Stimulated activated CD4-positive, alpha-beta T cell treated with anti-CD3 and anti-CD28 coated beads, Interleukin-15, amount 100 ng/mL, for 1 hour (primary cell): ENCODE measurements at regions not wholly inside any gene's neighbourhood (a gene's known extent, or its start where the extent isn't known, plus 50 kb on each side); places are given as distances from the start of the nearest gene placed in this dataset.

Experiments used
- DNase-seq, 2 donors: peaks; one replicate each; pipeline ENCODE4 v3.0.0-alpha.2; 2020; ENCODE audit warnings: low read depth in 1 of 2, low spot score in 1 of 2

GRCh38 chr6:98514796-98515195, 319.6 kb upstream of the POU3F2 start:
- DNase-seq: no peak

- DNase-seq: no peak
These were observed 318.2 kb upstream of the POU3F2 start for GRCh38 chr6:98516206-98516605.

- DNase-seq: no peak
These were observed 317.5 kb upstream of the POU3F2 start for GRCh38 chr6:98516866-98517265.

- no peak for DNase-seq
These were observed 308.5 kb upstream of the POU3F2 start for GRCh38 chr6:98525860-98526259.

- DNase-seq: no peak
These were observed 307.9 kb upstream of the POU3F2 start for GRCh38 chr6:98526465-98526864.

- DNase-seq: no peak
These were observed 305.0 kb upstream of the POU3F2 start for GRCh38 chr6:98529364-98529763.

GRCh38 chr6:98530732-98531131, 303.6 kb upstream of the POU3F2 start:
- no peak for DNase-seq

- no peak for DNase-seq
These were observed 302.4 kb upstream of the POU3F2 start for GRCh38 chr6:98532004-98532403.

- DNase-seq: no peak
These were observed 294.6 kb upstream of the POU3F2 start for GRCh38 chr6:98539741-98540140.

GRCh38 chr6:98546376-98546775, 288.0 kb upstream of the POU3F2 start:
- no peak for DNase-seq

GRCh38 chr6:98547151-98547550, 287.2 kb upstream of the POU3F2 start:
- no peak for DNase-seq

- no peak for DNase-seq
These were observed 286.7 kb upstream of the POU3F2 start for GRCh38 chr6:98547634-98548033.

GRCh38 chr6:98548301-98548700, 286.1 kb upstream of the POU3F2 start:
- DNase-seq: no peak

GRCh38 chr6:98560418-98560817, 274.0 kb upstream of the POU3F2 start:
- DNase-seq: no peak

- no peak for DNase-seq
These were observed 273.5 kb upstream of the POU3F2 start for GRCh38 chr6:98560841-98561240.

GRCh38 chr6:98566126-98566525, 268.2 kb upstream of the POU3F2 start:
- no peak for DNase-seq

- DNase-seq: no peak
These were observed 261.8 kb upstream of the POU3F2 start for GRCh38 chr6:98572579-98572978.

- DNase-seq: no peak
These were observed 259.4 kb upstream of the POU3F2 start for GRCh38 chr6:98574984-98575383.

- no peak for DNase-seq
These were observed 257.6 kb upstream of the POU3F2 start for GRCh38 chr6:98576791-98577190.

GRCh38 chr6:98578016-98578415, 256.4 kb upstream of the POU3F2 start:
- DNase-seq: no peak

- DNase-seq: no peak
These were observed 255.3 kb upstream of the POU3F2 start for GRCh38 chr6:98579079-98579478.

- DNase-seq: no peak
These were observed 254.4 kb upstream of the POU3F2 start for GRCh38 chr6:98579941-98580340.

GRCh38 chr6:98581705-98582104, 252.7 kb upstream of the POU3F2 start:
- DNase-seq: no peak

- no peak for DNase-seq
These were observed 250.9 kb upstream of the POU3F2 start for GRCh38 chr6:98583506-98583905.
